HG02840 (cell line): ENCODE measurements at regions not wholly inside any gene's neighbourhood (a gene's known extent, or its start where the extent isn't known, plus 50 kb on each side); places are given as distances from the start of the nearest gene placed in this dataset.
"Not testable (repeated sequence)": the region's sequence is repeated elsewhere in the genome, so short reads cannot be mapped to it uniquely, and the experiment has no call there.

Experiments used
- ATAC-seq: cut with Tn5 transposase; IDR thresholded peaks from one replicate; pipeline ENCODE4 v1.9.1; 2021; ENCODE audit warnings: mild to moderate bottlenecking, moderate library complexity, moderate number of reproducible peaks; ENCODE audit not compliant: unreplicated experiment, low FRiP score

GRCh38 chr5:30337084-30337573 lies 856.4 kb upstream of the CDH6 start:
- ATAC-seq: no peak

- ATAC-seq: no peak
Measured at GRCh38 chr5:30331534-30331933, 862.0 kb upstream of the CDH6 start.

GRCh38 chr5:30325795-30326194 lies 867.7 kb upstream of the CDH6 start:
- no peak for ATAC-seq

DNA sequence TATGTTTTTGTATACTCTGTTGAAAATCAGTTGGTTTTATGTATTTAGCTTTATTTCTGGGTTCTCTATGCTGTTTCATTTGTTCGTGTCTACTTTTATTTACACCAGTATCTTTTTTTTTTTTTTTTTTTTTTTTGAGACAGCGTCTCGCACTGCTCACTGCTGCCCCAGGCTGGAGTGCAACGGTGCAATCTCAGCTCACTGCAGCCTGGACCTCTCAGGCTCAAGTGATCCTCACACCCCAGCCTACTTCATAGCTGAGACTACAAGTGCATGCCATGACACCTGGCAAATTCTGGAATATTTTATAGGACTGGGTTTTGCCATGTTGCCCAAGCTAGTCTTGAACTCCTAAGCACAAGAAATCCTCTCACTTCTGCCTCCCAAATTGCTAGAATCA lies 869.4 kb upstream of the CDH6 start:
- no peak for ATAC-seq

DNA sequence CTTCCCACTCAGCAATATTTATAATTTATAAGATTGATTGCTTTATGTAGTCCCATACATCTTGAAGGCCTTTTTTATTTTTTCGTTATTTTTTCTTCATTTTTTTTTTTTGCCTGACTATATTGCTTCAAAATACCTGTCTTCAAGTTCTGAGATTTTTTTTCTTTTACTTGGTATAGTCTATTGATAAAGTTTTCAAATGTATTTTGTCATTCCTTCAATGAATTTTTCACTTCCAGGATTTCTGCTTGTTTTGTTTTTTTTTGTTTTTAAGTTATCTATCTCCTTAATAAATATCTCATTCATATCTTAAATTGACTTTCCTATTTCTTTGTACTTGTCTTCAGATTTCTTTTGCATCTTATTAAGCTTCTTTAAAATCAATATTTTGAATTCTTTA lies 905.6 kb upstream of the CDH6 start:
- no peak for ATAC-seq

DNA sequence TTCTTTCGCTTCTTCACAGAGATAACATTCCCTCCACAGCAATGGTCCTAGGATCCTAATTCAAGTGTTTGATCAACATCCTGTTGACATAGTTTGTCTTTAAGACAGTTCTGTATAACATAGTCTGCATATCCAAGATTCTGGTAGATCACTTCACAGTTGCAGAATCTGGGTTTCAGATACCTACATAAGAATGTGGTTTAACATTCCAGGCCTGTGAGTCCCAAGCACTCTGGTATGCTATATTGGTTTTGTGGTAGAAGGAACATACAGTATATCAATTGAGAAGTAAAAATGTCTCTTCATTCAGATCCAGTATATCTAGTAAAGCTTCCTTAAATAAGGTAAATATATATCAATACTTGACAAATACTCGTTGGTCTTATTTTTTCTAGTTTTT lies 914.2 kb upstream of the CDH6 start:
- ATAC-seq: no peak

DNA sequence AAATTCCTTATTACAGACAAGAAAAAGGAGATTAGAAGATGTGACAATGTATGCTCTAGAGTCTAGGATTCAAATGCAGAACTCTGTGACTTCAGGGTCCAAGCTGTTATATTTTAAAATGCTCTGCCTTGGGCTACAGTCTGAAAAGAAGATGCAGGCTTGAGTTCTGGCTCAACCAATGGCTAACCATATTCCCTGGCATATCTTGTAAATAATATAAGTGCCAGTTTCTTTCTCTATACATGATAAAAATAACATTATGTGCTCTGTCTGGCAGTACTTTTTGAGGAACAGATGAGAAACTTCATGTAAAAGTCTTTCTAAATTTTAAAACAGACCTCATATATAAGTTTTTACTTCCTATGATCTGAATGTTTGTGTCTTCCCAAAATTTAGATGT lies 926.5 kb upstream of the CDH6 start:
- no peak for ATAC-seq

GRCh38 chr5:30239331-30240022 lies 954.0 kb upstream of the CDH6 start:
- ATAC-seq: no peak

DNA sequence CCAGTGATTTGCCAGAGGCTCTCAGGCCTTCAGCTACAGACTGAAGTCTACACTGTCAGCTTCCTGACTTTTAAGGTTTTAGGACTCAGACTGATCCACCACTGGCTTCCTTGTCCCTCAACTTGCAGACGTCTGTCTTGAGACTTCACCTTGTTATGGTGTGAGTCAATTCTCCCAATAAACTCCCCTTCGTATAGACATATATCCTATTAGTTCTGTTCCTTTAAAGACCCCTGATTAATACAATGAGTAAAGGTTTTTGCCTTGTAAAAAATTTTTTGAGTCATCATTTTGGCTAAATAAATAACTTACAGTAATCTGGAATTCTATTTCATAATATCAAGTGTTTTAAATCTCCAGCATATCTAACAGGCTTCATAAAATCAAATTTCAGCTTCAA lies 956.3 kb upstream of the CDH6 start:
- no peak for ATAC-seq

- no peak for ATAC-seq
Measured at GRCh38 chr5:30209755-30210154, 983.7 kb upstream of the CDH6 start.

DNA sequence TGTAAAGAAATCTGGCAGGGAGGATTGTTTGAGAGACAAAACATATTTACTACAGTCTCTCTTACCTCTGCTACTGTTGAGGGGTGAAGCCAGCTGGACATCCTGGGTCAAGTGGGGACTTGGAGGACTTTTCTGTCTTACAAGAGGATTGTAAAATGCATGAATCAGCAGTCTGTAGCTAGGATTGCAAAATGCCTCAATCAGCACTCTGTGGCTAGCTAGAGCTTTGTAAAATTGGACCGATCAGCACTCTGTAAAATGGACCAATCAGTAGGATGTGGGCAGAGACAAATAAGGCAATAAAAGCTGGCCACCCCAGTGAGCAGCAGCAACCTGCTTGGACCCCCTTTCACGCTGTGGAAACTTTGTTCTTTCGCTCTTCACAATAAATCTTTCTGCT lies 995.8 kb upstream of the CDH6 start:
- no peak for ATAC-seq

- no peak for ATAC-seq
Measured at GRCh38 chr5:30195036-30195435, 998.5 kb upstream of the CDH6 start.

GRCh38 chr5:30194595-30194994 lies 998.9 kb upstream of the CDH6 start:
- no peak for ATAC-seq

GRCh38 chr5:30183795-30184194 lies 1009.7 kb upstream of the CDH6 start:
- ATAC-seq: no peak

DNA sequence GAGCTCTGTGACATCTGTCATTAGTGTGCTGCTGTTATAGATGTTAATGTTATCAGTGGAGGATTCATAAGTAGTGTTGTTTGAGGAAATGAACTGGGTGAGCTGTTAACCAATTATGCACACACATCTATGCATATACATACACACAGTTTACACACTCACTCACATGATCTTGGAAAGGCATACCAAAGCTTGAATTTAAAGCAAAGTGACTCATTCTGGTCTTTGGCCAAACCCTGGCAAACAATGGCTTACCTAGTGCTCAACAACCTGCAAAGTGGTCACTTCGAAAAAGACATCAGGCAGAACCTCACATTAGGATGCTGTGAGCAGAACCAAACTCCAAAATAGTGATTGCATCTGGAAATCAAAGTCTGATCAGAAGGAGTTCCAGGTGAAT lies 1037.3 kb upstream of the CDH6 start:
- ATAC-seq: no peak

- no peak for ATAC-seq
Measured at GRCh38 chr5:30152431-30152830, 1041.1 kb upstream of the CDH6 start.

DNA sequence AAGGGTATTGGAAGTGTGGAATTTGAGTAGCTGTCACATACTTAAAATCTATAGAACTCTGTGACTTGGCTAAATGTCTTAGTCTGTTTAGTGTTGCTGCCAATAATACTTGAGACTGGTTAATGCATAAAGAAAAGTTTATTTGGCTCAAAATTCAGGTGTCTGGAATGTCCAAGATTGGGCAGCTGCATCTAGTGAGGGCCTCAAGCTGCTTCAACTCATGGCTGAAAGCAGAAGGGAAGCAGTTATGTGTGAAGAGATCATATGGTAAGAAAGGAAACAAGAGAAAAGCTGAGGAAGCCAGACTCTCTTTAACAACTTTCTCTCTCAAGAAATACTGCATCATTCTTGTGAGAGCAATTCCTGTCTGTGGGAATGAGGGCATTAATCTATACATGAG lies 1043.3 kb upstream of the CDH6 start:
- no peak for ATAC-seq

- no peak for ATAC-seq
Measured at GRCh38 chr5:30149526-30149925, 1044.0 kb upstream of the CDH6 start.

GRCh38 chr5:30147976-30148375 lies 1045.5 kb upstream of the CDH6 start:
- no peak for ATAC-seq

DNA sequence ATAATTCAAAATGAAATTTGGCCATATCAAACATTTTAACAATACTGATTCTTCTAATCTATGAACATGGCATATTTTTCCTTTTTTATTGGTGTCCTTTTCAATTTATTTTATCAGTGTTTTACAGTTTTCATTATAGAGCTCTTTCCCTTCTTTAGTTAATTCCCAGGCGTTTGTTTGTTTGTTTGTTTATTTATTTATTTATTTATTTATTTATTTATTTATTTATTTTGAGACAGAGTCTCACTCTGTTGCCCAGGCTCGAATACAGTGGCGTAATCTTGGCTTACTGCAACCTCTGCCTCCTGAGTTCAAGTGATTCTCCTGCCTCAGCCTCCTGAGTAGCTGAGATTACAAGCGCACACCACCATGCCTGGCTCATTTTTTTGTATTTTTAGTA lies 1049.4 kb upstream of the CDH6 start:
- ATAC-seq: not testable (repeated sequence)

DNA sequence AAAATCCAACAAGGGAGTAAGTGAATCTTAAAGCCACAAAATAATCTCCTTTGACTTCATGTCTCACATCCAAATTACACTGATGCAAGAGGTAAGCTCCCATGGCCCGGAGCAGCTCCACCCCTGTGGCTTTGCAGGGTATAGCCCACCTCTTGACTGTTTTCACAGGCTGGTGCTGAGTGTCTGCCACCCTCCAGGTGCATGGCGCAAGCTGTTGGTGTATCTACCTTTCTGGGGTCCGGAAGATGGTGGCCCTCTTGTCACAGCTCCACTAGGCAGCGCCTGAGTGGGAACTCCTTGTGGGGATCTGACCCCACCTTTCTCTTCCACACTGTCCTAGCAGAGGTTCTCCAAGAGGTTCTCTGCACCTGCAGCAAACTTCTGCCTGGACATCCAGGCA lies 1051.1 kb upstream of the CDH6 start:
- ATAC-seq: no peak

- no peak for ATAC-seq
Measured at GRCh38 chr5:30121043-30121442, 1072.4 kb upstream of the CDH6 start.

GRCh38 chr5:30117135-30117534 lies 1076.4 kb upstream of the CDH6 start:
- ATAC-seq: no peak
